K562 (cell line): ENCODE measurements at regions not wholly inside any gene's neighbourhood (a gene's known extent, or its start where the extent isn't known, plus 50 kb on each side); places are given as distances from the start of the nearest gene placed in this dataset.

Source experiments
- ATAC-seq: fragments of 200-7000 bp; cut with Tn5 transposase; 3 replicates; pipeline ENCODE4 v1.9.1; 2020; ENCODE audit warnings: moderate library complexity
- BruUV-seq: library from RNA; stranded (reverse); fragments of 400-500 nt; replicated peaks from 2 replicates; lab custom pipeline; 2021; lab: Mats Ljungman, UMichigan
- CTCF ChIA-PET: fragments of 300-600 bp; formaldehyde crosslinking; extraction: SDS; loops from one replicate; lab custom pipeline; 2021; ENCODE audit warnings: low intra/inter-chr PET ratio; lab: Yijun Ruan, JAX
- POLR2A ChIA-PET: fragments of 300-600, 350-650 bp; sonication (Branson Sonifier 250); formaldehyde crosslinking; extraction: SDS; loops from one replicate; lab custom pipeline; 2021; ENCODE audit warnings: antibody characterized with exemption, inconsistent platforms; lab: Yijun Ruan, JAX
- DNase-seq, 4 experiments: peaks; one replicate each; pipeline versions ENCODE4 v3.0.0 to v3.0.0-alpha.2; 2011 to 2018; ENCODE audit warnings: low spot score in 3 of 4, mixed read lengths in 3 of 4; ENCODE audit errors: extremely low read depth in 1 of 4
- FAIRE-seq: peaks from 2 replicates; lab custom pipeline; 2011; peaks lifted over from hg19 to GRCh38; lab: Jason Lieb, UNC
- H2AFZ ChIP-seq: 2 replicates; pipeline ENCODE4 v1.6.0; 2011; ENCODE audit warnings: low read depth, low read length, control low read depth, inconsistent platforms
- H3K27ac ChIP-seq: fragments of 200-600 bp; 3 replicates; pipeline ENCODE4 v1.8.0; 2011; ENCODE audit warnings: low read depth, mild to moderate bottlenecking, control low read depth, inconsistent platforms, low read length, moderate library complexity, mixed read lengths; ENCODE audit errors: extremely low read depth
- H3K27me3 ChIP-seq, 2 experiments: fragments of 300-600 bp in 1 of 2; 2 replicates in 1 of 2; 3 replicates in 1 of 2; pipeline versions ENCODE4 v1.6.0 to v1.8.0; 2011; ENCODE audit warnings: inconsistent platforms in 2 of 2, low read length in 2 of 2, mild to moderate bottlenecking in 1 of 2, mixed read lengths in 1 of 2, moderate library complexity in 1 of 2; ENCODE audit not compliant: control insufficient read depth in 2 of 2, insufficient read depth in 2 of 2
- H3K36me3 ChIP-seq: fragments of 300-600 bp; 3 replicates; pipeline ENCODE4 v1.8.0; 2011; ENCODE audit warnings: mild to moderate bottlenecking, low read length, inconsistent platforms; ENCODE audit not compliant: control insufficient read depth, insufficient read depth
- H3K4me1 ChIP-seq, 2 experiments: fragments of 200-600 bp in 1 of 2; replicated peaks in 1 of 2; 2 replicates in 1 of 2; 3 replicates in 1 of 2; pipeline versions ENCODE4 v1.5.1 to v1.8.0; 2011; ENCODE audit warnings: inconsistent platforms in 2 of 2, low read length in 2 of 2, mild to moderate bottlenecking in 1 of 2, mixed read lengths in 1 of 2, moderate library complexity in 1 of 2; ENCODE audit not compliant: control insufficient read depth in 2 of 2, insufficient read depth in 2 of 2
- H3K4me2 ChIP-seq: 2 replicates; pipeline ENCODE4 v1.6.1; 2011; ENCODE audit warnings: low read length, control low read depth, inconsistent platforms, mixed read lengths; ENCODE audit not compliant: insufficient read depth
- H3K4me3 ChIP-seq: fragments of 200-600 bp; sonication (generic), shearing (Covaris generic); 2 replicates; pipeline ENCODE4 v1.5.1; 2016; ENCODE audit warnings: control low read depth, inconsistent platforms
- H3K79me2 ChIP-seq: fragments of 200-600 bp; 3 replicates; pipeline ENCODE4 v1.8.0; 2011; ENCODE audit warnings: low read length, inconsistent platforms; ENCODE audit not compliant: control insufficient read depth, insufficient read depth
- H3K9ac ChIP-seq, 2 experiments: 2 replicates each; pipeline versions ENCODE4 v1.6.0 to v1.6.1; 2011; ENCODE audit warnings: low read depth in 2 of 2, low read length in 2 of 2, control low read depth in 1 of 2, inconsistent platforms in 1 of 2, mild to moderate bottlenecking in 1 of 2, mixed read lengths in 1 of 2; ENCODE audit not compliant: insufficient read depth in 1 of 2
- H3K9me1 ChIP-seq: one replicate; pipeline ENCODE4 v1.6.0; 2011; ENCODE audit warnings: inconsistent platforms, mild to moderate bottlenecking, low read length, moderate library complexity; ENCODE audit not compliant: control insufficient read depth, insufficient read depth
- H3K9me3 ChIP-seq: replicated peaks from 2 replicates; pipeline ENCODE4 v1.5.1; 2011; ENCODE audit warnings: low read depth, low read length, inconsistent platforms; ENCODE audit not compliant: control insufficient read depth, insufficient read depth
- H4K20me1 ChIP-seq: replicated peaks from 2 replicates; pipeline ENCODE4 v1.6.1; 2011; ENCODE audit warnings: low read length, inconsistent platforms, mixed read lengths; ENCODE audit not compliant: control insufficient read depth, insufficient read depth
- BRCA1 ChIP-seq, 2 experiments: fragments of 450-650 bp in 1 of 2; sonication (generic) in 1 of 2; formaldehyde crosslinking in 1 of 2; IDR thresholded peaks; 2 replicates each; pipeline versions ENCODE4 v1.5.0 to v1.6.1; 2017 to 2020; ENCODE audit warnings: mild to moderate bottlenecking in 1 of 2, missing genetic modification reagents in 1 of 2
- CHD1 ChIP-seq: fragments of 200-600 bp; sonication (generic); IDR thresholded peaks from one replicate; pipeline ENCODE4 v1.6.1; 2012; ENCODE audit warnings: mild to moderate bottlenecking, moderate library complexity, low read length, inconsistent platforms
- E2F3 ChIP-seq: fragments of 250-450 bp; sonication (Bioruptor Pico); IDR thresholded peaks from 2 replicates; pipeline ENCODE4 v1.4.0; 2020; ENCODE audit warnings: mild to moderate bottlenecking
- HNRNPUL1 ChIP-seq: fragments of 200-400 bp; formaldehyde crosslinking; IDR thresholded peaks from 2 replicates; pipeline ENCODE4 v1.6.1; 2017; ENCODE audit warnings: low read length
- NFIX ChIP-seq: fragments of 250-450 bp; sonication (Bioruptor Pico); IDR thresholded peaks from 2 replicates; pipeline ENCODE4 v1.4.0; 2020; ENCODE audit warnings: low read depth, mild to moderate bottlenecking, moderate library complexity
- NR4A1 ChIP-seq, 2 experiments: fragments of 250-450 bp in 1 of 2; fragments of 450-650 bp in 1 of 2; sonication (Bioruptor Pico) in 1 of 2; IDR thresholded peaks; 2 replicates each; pipeline versions ENCODE4 v1.4.0 to v1.6.1; 2016 to 2020; ENCODE audit warnings: mild to moderate bottlenecking in 2 of 2, missing compliant biosample characterization in 1 of 2, missing genetic modification characterization in 1 of 2, moderate library complexity in 1 of 2
- PPARD ChIP-seq: fragments of 250-450 bp; sonication (Bioruptor Pico); IDR thresholded peaks from 2 replicates; pipeline ENCODE4 v1.8.0; 2022; ENCODE audit warnings: inconsistent platforms, mild to moderate bottlenecking, moderate library complexity
- RAD51 ChIP-seq: fragments of 450-650 bp; IDR thresholded peaks from 2 replicates; pipeline ENCODE4 v1.7.1; 2016; ENCODE audit warnings: low read depth, mild to moderate bottlenecking, borderline replicate concordance
- RUNX1 ChIP-seq: sonication (generic); IDR thresholded peaks from 2 replicates; pipeline ENCODE4 v1.6.1; 2016; ENCODE audit warnings: antibody characterized with exemption, low read depth
- SIN3B ChIP-seq: fragments of 450-650 bp; IDR thresholded peaks from 2 replicates; pipeline ENCODE4 v1.6.1; 2017; ENCODE audit warnings: low read depth, mild to moderate bottlenecking, moderate library complexity
- TGIF2 ChIP-seq: sonication (generic); formaldehyde crosslinking; IDR thresholded peaks from 2 replicates; pipeline ENCODE4 v1.8.1; 2022; ENCODE audit warnings: mild to moderate bottlenecking, missing genetic modification reagents, moderate library complexity
- ZNF134 ChIP-seq: fragments of 250-450 bp; sonication (Bioruptor Pico); conservative IDR thresholded peaks from 2 replicates; pipeline ENCODE4 v1.4.0; 2020
- ZNF184 ChIP-seq: sonication (generic); formaldehyde crosslinking; IDR thresholded peaks from 2 replicates; pipeline ENCODE4 v1.5.0; 2020; ENCODE audit warnings: missing genetic modification reagents
- ZNF644 ChIP-seq: fragments of 200-800 bp; sonication (Bioruptor generic); IDR thresholded peaks from 2 replicates; pipeline ENCODE4 v1.6.1; 2016; ENCODE audit warnings: low read depth, missing genetic modification characterization, missing compliant biosample characterization
- ZNF79 ChIP-seq: fragments of 250-450 bp; sonication (Bioruptor Pico); IDR thresholded peaks from 2 replicates; pipeline ENCODE4 v1.4.0; 2020; ENCODE audit warnings: low read depth, mild to moderate bottlenecking, moderate library complexity
- WGBS: fragments of 100-300 bp; shearing (Covaris generic); methylation state at CpG from one replicate; pipeline ENCODE4 v1.1.6; 2016; ENCODE audit warnings: low coverage, mixed read lengths; ENCODE audit not compliant: insufficient coverage; ENCODE audit errors: missing lambda C conversion rate; 5-methylcytosine and 5-hydroxymethylcytosine counted together
- in situ Hi-C: fragments of 300-500 bp; cut with MboI; formaldehyde crosslinking; loops from 4 replicates; pipeline ENCODE4 v1.15.0; 2018; ENCODE audit warnings: inconsistent platforms, mixed read lengths
- intact Hi-C: fragments of 100-400 bp; cut with micrococcal nuclease; formaldehyde crosslinking; loops from 2 replicates; pipeline ENCODE4 v1.14.2; 2022
- TF ChIP-seq, protein P1 (sequence below): fragments of 450-650 bp; IDR thresholded peaks from one replicate; pipeline ENCODE4 v1.6.1; 2018; ENCODE audit warnings: mild to moderate bottlenecking, moderate library complexity; ENCODE audit not compliant: partially characterized antibody
- TF ChIP-seq, protein P2 (sequence below): fragments of 250-450 bp; sonication (Bioruptor Pico); IDR thresholded peaks from 2 replicates; pipeline ENCODE4 v1.5.1; 2021; ENCODE audit warnings: mild to moderate bottlenecking
- TF ChIP-seq, protein P3 (sequence below): sonication (generic); formaldehyde crosslinking; IDR thresholded peaks from 2 replicates; pipeline ENCODE4 v1.8.1; 2022; ENCODE audit warnings: missing genetic modification reagents

DNA sequence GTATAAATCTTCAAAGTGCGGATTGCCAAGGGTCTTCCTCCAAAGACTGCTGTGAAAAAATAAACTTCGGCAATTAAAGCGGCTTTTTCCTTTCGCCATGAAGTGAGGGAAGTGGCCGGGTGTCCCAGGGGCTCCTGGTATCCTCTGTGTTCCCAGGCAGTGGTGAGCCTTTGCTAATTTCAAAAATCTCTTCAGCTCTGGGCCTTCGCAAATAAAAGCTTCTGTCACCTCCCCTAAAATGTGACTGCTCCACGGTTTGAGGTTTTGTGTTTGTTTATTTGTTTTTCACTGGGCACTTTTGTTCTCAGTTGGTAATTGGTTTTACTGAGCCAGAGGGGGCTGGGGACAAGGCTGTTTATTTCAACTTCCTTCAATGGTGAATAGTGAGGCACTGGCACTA is 270.1 kb upstream of the POU3F3 start:
- Histone ChIP-seq H3K27ac (no peak overlapping the region), H3K9ac (no peak overlapping the region), H3K79me2 (no peaks in the 10 kb centered on the region), H3K4me2 (no peak overlapping the region), H3K4me1 (no peaks in the 10 kb centered on the region), H3K9me1 (no peaks in the 10 kb centered on the region), H3K9me3 (no peaks in the 10 kb centered on the region), H3K4me3 (no peak overlapping the region), H3K27me3 (no peaks in the 10 kb centered on the region), H2AFZ (no peak overlapping the region), H3K36me3 (no peaks in the 10 kb centered on the region), H4K20me1 (no peaks in the 10 kb centered on the region)
- CTCF ChIA-PET, result no interaction called here
- TF ChIP-seq, protein P1, sequence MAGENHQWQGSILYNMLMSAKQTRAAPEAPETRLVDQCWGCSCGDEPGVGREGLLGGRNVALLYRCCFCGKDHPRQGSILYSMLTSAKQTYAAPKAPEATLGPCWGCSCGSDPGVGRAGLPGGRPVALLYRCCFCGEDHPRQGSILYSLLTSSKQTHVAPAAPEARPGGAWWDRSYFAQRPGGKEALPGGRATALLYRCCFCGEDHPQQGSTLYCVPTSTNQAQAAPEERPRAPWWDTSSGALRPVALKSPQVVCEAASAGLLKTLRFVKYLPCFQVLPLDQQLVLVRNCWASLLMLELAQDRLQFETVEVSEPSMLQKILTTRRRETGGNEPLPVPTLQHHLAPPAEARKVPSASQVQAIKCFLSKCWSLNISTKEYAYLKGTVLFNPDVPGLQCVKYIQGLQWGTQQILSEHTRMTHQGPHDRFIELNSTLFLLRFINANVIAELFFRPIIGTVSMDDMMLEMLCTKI, result no peak
- TF ChIP-seq, protein P2, sequence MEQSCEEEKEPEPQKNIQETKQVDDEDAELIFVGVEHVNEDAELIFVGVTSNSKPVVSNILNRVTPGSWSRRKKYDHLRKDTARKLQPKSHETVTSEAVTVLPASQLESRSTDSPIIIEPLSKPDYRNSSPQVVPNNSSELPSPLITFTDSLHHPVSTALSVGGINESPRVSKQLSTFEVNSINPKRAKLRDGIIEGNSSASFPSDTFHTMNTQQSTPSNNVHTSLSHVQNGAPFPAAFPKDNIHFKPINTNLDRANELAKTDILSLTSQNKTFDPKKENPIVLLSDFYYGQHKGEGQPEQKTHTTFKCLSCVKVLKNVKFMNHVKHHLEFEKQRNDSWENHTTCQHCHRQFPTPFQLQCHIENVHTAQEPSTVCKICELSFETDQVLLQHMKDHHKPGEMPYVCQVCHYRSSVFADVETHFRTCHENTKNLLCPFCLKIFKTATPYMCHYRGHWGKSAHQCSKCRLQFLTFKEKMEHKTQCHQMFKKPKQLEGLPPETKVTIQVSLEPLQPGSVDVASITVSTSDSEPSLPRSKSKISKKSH (CRISPR knock-in tag), result no peak
- TF ChIP-seq BRCA1 (IDR thresholded peaks at IDR 0.05), result no peak
- no peak for TF ChIP-seq BRCA1 (CRISPR knock-in tag; IDR thresholded peaks at IDR 0.05)
- TF ChIP-seq NFIX (CRISPR knock-in tag), result no peak
- no peak for TF ChIP-seq CHD1
- TF ChIP-seq E2F3 (CRISPR knock-in tag), result no peak
- no peak for TF ChIP-seq ZNF644 (tag)
- TF ChIP-seq HNRNPUL1, result no peak
- TF ChIP-seq ZNF184 (CRISPR knock-in tag), result no peak
- no peak for TF ChIP-seq TGIF2 (CRISPR knock-in tag)
- TF ChIP-seq NR4A1 (CRISPR knock-in tag; IDR thresholded peaks at IDR 0.05), result no peak
- no peak for TF ChIP-seq NR4A1 (tag; IDR thresholded peaks at IDR 0.05)
- no peak for TF ChIP-seq ZNF134 (CRISPR knock-in tag)
- no peak for TF ChIP-seq RUNX1
- no peak for TF ChIP-seq RAD51
- no peak for TF ChIP-seq SIN3B
- no peak for TF ChIP-seq ZNF79 (CRISPR knock-in tag)
- TF ChIP-seq PPARD (CRISPR knock-in tag), result no peak
- TF ChIP-seq, protein P3, sequence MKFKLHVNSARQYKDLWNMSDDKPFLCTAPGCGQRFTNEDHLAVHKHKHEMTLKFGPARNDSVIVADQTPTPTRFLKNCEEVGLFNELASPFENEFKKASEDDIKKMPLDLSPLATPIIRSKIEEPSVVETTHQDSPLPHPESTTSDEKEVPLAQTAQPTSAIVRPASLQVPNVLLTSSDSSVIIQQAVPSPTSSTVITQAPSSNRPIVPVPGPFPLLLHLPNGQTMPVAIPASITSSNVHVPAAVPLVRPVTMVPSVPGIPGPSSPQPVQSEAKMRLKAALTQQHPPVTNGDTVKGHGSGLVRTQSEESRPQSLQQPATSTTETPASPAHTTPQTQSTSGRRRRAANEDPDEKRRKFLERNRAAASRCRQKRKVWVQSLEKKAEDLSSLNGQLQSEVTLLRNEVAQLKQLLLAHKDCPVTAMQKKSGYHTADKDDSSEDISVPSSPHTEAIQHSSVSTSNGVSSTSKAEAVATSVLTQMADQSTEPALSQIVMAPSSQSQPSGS (CRISPR knock-in tag), result no peak
- BruUV-seq, result no TSS peak
- FAIRE-seq, result no peak
- WGBS, result 0% methylated on average over 7 of the region's 7 CpGs
- intact Hi-C loops, result no loop called here
- ATAC-seq, result no peak
- in situ Hi-C loops, result no loop called here
- DNase-seq, result no peak
- POLR2A ChIA-PET, result no interaction called here
